MV-4-11 (cell line): ENCODE measurements at regions not wholly inside any gene's neighbourhood (a gene's known extent, or its start where the extent isn't known, plus 50 kb on each side); places are given as distances from the start of the nearest gene placed in this dataset.

Experiments
- DNase-seq: peaks from one replicate; lab custom pipeline; 2025; lab: John Stamatoyannopoulos, UW

- no peak for DNase-seq
Observed at GRCh38 chr16:85344502-85345128, 232.3 kb upstream of the CIBAR2 start.

GRCh38 chr16:85345129-85345639 lies 232.9 kb upstream of the CIBAR2 start:
- no peak for DNase-seq

GRCh38 chr16:85346404-85347212 lies 234.3 kb upstream of the CIBAR2 start:
- no peak for DNase-seq

GRCh38 chr16:85347213-85347591 lies 234.9 kb upstream of the CIBAR2 start:
- peak; percentile 43 for DNase-seq

GRCh38 chr16:85348065-85348840 lies 236.0 kb upstream of the CIBAR2 start:
- DNase-seq = no peak

GRCh38 chr16:85348911-85349334 lies 236.7 kb upstream of the CIBAR2 start:
- DNase-seq = no peak

GRCh38 chr16:85349365-85350145 lies 237.3 kb upstream of the CIBAR2 start:
- no peak for DNase-seq

GRCh38 chr16:85350146-85350728 lies 238.0 kb upstream of the CIBAR2 start:
- DNase-seq = no peak

GRCh38 chr16:85350973-85351372 lies 238.7 kb upstream of the CIBAR2 start:
- DNase-seq = no peak

- no peak for DNase-seq
Observed at GRCh38 chr16:85353013-85353412, 240.7 kb upstream of the CIBAR2 start.

GRCh38 chr16:85353839-85354685 lies 241.8 kb upstream of the CIBAR2 start:
- DNase-seq = no peak

- DNase-seq = peak; percentile 46
Observed at GRCh38 chr16:85354686-85355514, 242.6 kb upstream of the CIBAR2 start.

GRCh38 chr16:85355515-85355837 lies 243.2 kb upstream of the CIBAR2 start:
- no peak for DNase-seq

GRCh38 chr16:85356157-85356556 lies 243.9 kb upstream of the CIBAR2 start:
- DNase-seq = no peak

GRCh38 chr16:85357323-85357722 lies 245.1 kb upstream of the CIBAR2 start:
- no peak for DNase-seq

GRCh38 chr16:85357924-85358505 lies 245.7 kb upstream of the CIBAR2 start:
- DNase-seq = no peak

GRCh38 chr16:85358704-85359146 lies 246.5 kb upstream of the CIBAR2 start:
- DNase-seq = no peak

GRCh38 chr16:85359147-85359822 lies 247.0 kb upstream of the CIBAR2 start:
- DNase-seq = no peak
